HEK293 (cell line): ENCODE measurements at regions not wholly inside any gene's neighbourhood (a gene's known extent, or its start where the extent isn't known, plus 50 kb on each side); places are given as distances from the start of the nearest gene placed in this dataset.

Source experiments
- CTCF ChIP-seq: fragments of 450-650 bp; formaldehyde crosslinking; IDR thresholded peaks from 2 replicates; pipeline ENCODE4 v1.5.1; 2016; ENCODE audit warnings: missing biosample characterization, missing genetic modification characterization
- KLF10 ChIP-seq: fragments of 450-650 bp; IDR thresholded peaks from 2 replicates; pipeline ENCODE4 v1.5.1; 2018; ENCODE audit warnings: missing biosample characterization, mild to moderate bottlenecking, missing genetic modification characterization
- PBX3 ChIP-seq: sonication (generic); formaldehyde crosslinking; IDR thresholded peaks from 2 replicates; pipeline ENCODE4 v1.8.1; 2022; ENCODE audit warnings: mild to moderate bottlenecking, moderate library complexity, missing genetic modification reagents
- ZNF280C ChIP-seq: fragments of 450-650 bp; formaldehyde crosslinking; IDR thresholded peaks from 2 replicates; pipeline ENCODE4 v1.5.1; 2016; ENCODE audit warnings: missing biosample characterization, missing genetic modification characterization
- ZNF488 ChIP-seq: fragments of 450-650 bp; formaldehyde crosslinking; IDR thresholded peaks from 2 replicates; pipeline ENCODE4 v1.5.1; 2016; ENCODE audit warnings: missing biosample characterization, missing genetic modification characterization

GRCh38 chr21:28789523-28789922, 203.2 kb downstream of the LTN1 start:
- no peak for TF ChIP-seq CTCF
- no peak for TF ChIP-seq ZNF280C (tag by site-specific recombination)
- TF ChIP-seq PBX3 (CRISPR knock-in tag) = no peak
- no peak for TF ChIP-seq KLF10 (tag by site-specific recombination)
- no peak for TF ChIP-seq ZNF488 (tag by site-specific recombination)
